MM.1S (cell line): ENCODE measurements at regions not wholly inside any gene's neighbourhood (a gene's known extent, or its start where the extent isn't known, plus 50 kb on each side); places are given as distances from the start of the nearest gene placed in this dataset.

Experiments used
- CTCF ChIP-seq: fragments of 300-600 bp; sonication (generic); IDR thresholded peaks from 2 replicates; pipeline ENCODE4 v1.5.1; 2016; ENCODE audit warnings: antibody characterized with exemption, low read length, mixed read lengths
- EZH2 ChIP-seq: fragments of 300-600 bp; sonication (generic); optimal IDR thresholded peaks from 2 replicates; pipeline ENCODE3; 2017; ENCODE audit warnings: low read depth, mild to moderate bottlenecking, antibody characterized with exemption, low read length, mixed read lengths

- peak; percentile 8; the same call in 1 of the 2 replicates for TF ChIP-seq CTCF
- no peak for TF ChIP-seq EZH2
Observed at GRCh38 chr1:82091729-82092128, 291.0 kb downstream of the ADGRL2 start.
